Adrenal gland (tissue), 5 donors: ENCODE measurements at regions not wholly inside any gene's neighbourhood (a gene's known extent, or its start where the extent isn't known, plus 50 kb on each side); places are given as distances from the start of the nearest gene placed in this dataset.

Experiments
- CTCF ChIP-seq, 6 experiments: fragments of 450-650 bp in 4 of 6; fragments of 200-600 bp in 2 of 6; sonication (generic) in 1 of 6; IDR thresholded peaks; 1 replicate in 5 of 6; 2 replicates in 1 of 6; pipeline versions ENCODE4 v1.5.1 to v1.8.0; 2016 to 2021; ENCODE audit warnings: antibody characterized with exemption in 6 of 6, mild to moderate bottlenecking in 2 of 6, moderate library complexity in 1 of 6
- POLR2A ChIP-seq, 2 donors: fragments of 450-650 bp; IDR thresholded peaks; one replicate each; pipeline ENCODE4 v1.6.1; 2017; ENCODE audit warnings: antibody characterized with exemption in 2 of 2, mild to moderate bottlenecking in 2 of 2, moderate library complexity in 1 of 2
- donor health status: DM: no; HTN: no; CAD: no.

GRCh38 chr21:33973268-33973667, 57.7 kb upstream of the ATP5PO start:
- TF ChIP-seq CTCF (IDR thresholded peaks at IDR 0.05) (no peak), POLR2A (IDR thresholded peaks at IDR 0.05) (no peak)
